Activated naive CD8-positive, alpha-beta T cell (primary cell): ENCODE measurements at regions not wholly inside any gene's neighbourhood (a gene's known extent, or its start where the extent isn't known, plus 50 kb on each side); places are given as distances from the start of the nearest gene placed in this dataset.
"Not testable (repeated sequence)": the region's sequence is repeated elsewhere in the genome, so short reads cannot be mapped to it uniquely, and the experiment has no call there.

ENCODE experiments used
- H3K27ac Mint-ChIP-seq: one replicate; pipeline ENCODE4 v1.8.0; 2021; ENCODE audit warnings: mixed read lengths
- H3K27me3 Mint-ChIP-seq: one replicate; pipeline ENCODE4 v1.8.0; 2021; ENCODE audit warnings: mixed read lengths
- H3K36me3 Mint-ChIP-seq: one replicate; pipeline ENCODE4 v1.8.0; 2021; ENCODE audit warnings: mixed read lengths
- H3K4me1 Mint-ChIP-seq: one replicate; pipeline ENCODE4 v1.8.0; 2021; ENCODE audit warnings: low read depth, mixed read lengths
- H3K4me3 Mint-ChIP-seq: one replicate; pipeline ENCODE4 v1.8.0; 2021; ENCODE audit warnings: mild to moderate bottlenecking, mixed read lengths
- H3K9me3 Mint-ChIP-seq: one replicate; pipeline ENCODE4 v1.8.0; 2021; ENCODE audit warnings: low read depth, mixed read lengths

GRCh38 chr9:33739398-33739797 is 56.0 kb upstream of the PRSS3 start:
- H3K27ac Mint-ChIP-seq = no peak overlapping the region
- peaks cover 10% of the 10 kb centered on the region for H3K27me3 Mint-ChIP-seq
- peaks cover 4% of the 10 kb centered on the region for H3K36me3 Mint-ChIP-seq
- no peaks in the 10 kb centered on the region for H3K4me1 Mint-ChIP-seq
- H3K9me3 Mint-ChIP-seq = peaks cover 10% of the 10 kb centered on the region
- no peak overlapping the region for H3K4me3 Mint-ChIP-seq

DNA sequence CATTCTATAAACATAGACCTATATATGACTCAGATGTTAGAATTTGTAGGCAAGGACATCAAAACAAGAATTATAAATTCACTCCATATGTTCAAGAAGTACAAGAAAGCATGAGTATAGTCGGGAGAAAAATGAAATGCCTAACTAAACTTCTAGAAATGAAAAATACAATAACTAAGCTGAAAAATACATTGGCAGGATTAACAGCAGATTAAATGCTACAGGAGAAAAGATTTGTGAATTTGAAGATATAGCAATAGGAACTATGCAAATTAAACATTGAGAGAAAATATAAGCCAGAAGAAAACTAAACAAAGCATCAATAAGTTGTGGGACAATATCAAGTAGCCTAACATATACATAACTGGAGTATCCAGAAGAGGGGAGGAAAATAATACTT is 55.3 kb upstream of the PRSS3 start:
- Mint-ChIP-seq H3K27ac (no peak overlapping the region), H3K4me1 (no peaks in the 10 kb centered on the region), H3K36me3 (peaks cover 4% of the 10 kb centered on the region), H3K4me3 (no peak overlapping the region), H3K27me3 (peaks cover 9% of the 10 kb centered on the region), H3K9me3 (peaks cover 10% of the 10 kb centered on the region)

GRCh38 chr9:33740958-33741357 is 54.4 kb upstream of the PRSS3 start:
- not testable (repeated sequence) for H3K27ac Mint-ChIP-seq, H3K36me3 Mint-ChIP-seq, H3K27me3 Mint-ChIP-seq, H3K4me3 Mint-ChIP-seq, H3K4me1 Mint-ChIP-seq
- peaks cover 10% of the 10 kb centered on the region for H3K9me3 Mint-ChIP-seq

DNA sequence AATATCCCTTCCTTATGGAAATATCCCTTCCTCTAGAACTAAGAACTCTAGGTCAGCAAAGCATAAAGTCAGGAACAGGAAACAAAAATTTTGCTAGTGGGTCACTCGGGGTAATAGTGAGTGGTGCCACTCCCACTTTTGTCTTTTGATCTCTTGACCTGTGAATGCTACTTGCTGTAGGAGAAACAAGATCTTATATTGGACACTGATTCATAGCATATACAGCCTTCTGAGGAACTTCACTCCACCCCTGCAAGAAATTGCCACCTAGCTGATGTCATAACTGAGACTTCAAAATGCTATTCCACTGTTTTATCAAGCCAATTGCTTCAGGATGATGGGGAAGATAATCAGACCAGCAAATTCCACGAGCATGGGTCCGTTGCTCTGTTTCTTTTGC is 53.3 kb upstream of the PRSS3 start:
- Mint-ChIP-seq H3K4me1 (no peaks in the 10 kb centered on the region), H3K27me3 (peaks cover 5% of the 10 kb centered on the region), H3K9me3 (peaks cover 10% of the 10 kb centered on the region), H3K4me3 (no peak overlapping the region), H3K27ac (no peak overlapping the region), H3K36me3 (peaks cover 4% of the 10 kb centered on the region)

- H3K36me3 Mint-ChIP-seq = peaks cover 4% of the 10 kb centered on the region
- no peaks in the 10 kb centered on the region for H3K4me1 Mint-ChIP-seq
- no peak overlapping the region for H3K27ac Mint-ChIP-seq
- H3K9me3 Mint-ChIP-seq = peaks cover 10% of the 10 kb centered on the region
- H3K4me3 Mint-ChIP-seq = no peak overlapping the region
- H3K27me3 Mint-ChIP-seq = peaks cover 5% of the 10 kb centered on the region
Observed at GRCh38 chr9:33742519-33742918, 52.8 kb upstream of the PRSS3 start.
